GM23248 (cell line): ENCODE measurements at regions not wholly inside any gene's neighbourhood (a gene's known extent, or its start where the extent isn't known, plus 50 kb on each side); places are given as distances from the start of the nearest gene placed in this dataset.

ENCODE experiments used
- EZH2 ChIP-seq: fragments of 200-600 bp; sonication (generic); IDR thresholded peaks from 2 replicates; pipeline ENCODE4 v1.6.1; 2018; ENCODE audit warnings: antibody characterized with exemption, mild to moderate bottlenecking; ENCODE audit not compliant: insufficient read depth, poor library complexity, severe bottlenecking
- EZH2phosphoT487 ChIP-seq: fragments of 200-600 bp; sonication (generic); IDR thresholded peaks from 2 replicates; pipeline ENCODE4 v1.6.1; 2018; ENCODE audit warnings: antibody characterized with exemption, moderate library complexity, mild to moderate bottlenecking, low read depth; ENCODE audit not compliant: insufficient read depth

- no peak for TF ChIP-seq EZH2
- TF ChIP-seq EZH2phosphoT487, result no peak
These were observed 258.1 kb downstream of the RAB38 start for GRCh38 chr11:87917111-87917510.
